ENCODE measurements at regions not wholly inside any gene's neighbourhood (a gene's known extent, or its start where the extent isn't known, plus 50 kb on each side); places are given as distances from the start of the nearest gene placed in this dataset.
A peak's percentile ranks its signal among the peaks of the same experiment; 100 is the strongest.

- TF ChIP-seq CTCF (conservative IDR thresholded peaks at IDR 0.05; ENCODE audit: low read depth, low read length): no peak
- no peak overlapping the region for H3K4me3 ChIP-seq (ENCODE audit: low read depth, low read length)
- no peak for DNase-seq (ENCODE audit: low read depth)
These were observed 66.6 kb upstream of the LIMCH1 start for GRCh38 chr4:41471126-41472071.

GRCh38 chr4:41472081-41472480 lies 65.9 kb upstream of the LIMCH1 start:
- TF ChIP-seq CTCF (conservative IDR thresholded peaks at IDR 0.05; ENCODE audit: low read depth, low read length): no peak
- no peak overlapping the region for H3K4me3 ChIP-seq (ENCODE audit: low read depth, low read length)
- DNase-seq (ENCODE audit: low read depth): no peak

GRCh38 chr4:41473176-41473575 lies 64.8 kb upstream of the LIMCH1 start:
- DNase-seq (ENCODE audit: low read depth): no peak
- no peak overlapping the region for H3K4me3 ChIP-seq (ENCODE audit: low read depth, low read length)
- no peak for TF ChIP-seq CTCF (conservative IDR thresholded peaks at IDR 0.05; ENCODE audit: low read depth, low read length)

- no peak for TF ChIP-seq CTCF (conservative IDR thresholded peaks at IDR 0.05; ENCODE audit: low read depth, low read length)
- peak; percentile 38 for DNase-seq (ENCODE audit: low read depth)
- no peak overlapping the region for H3K4me3 ChIP-seq (ENCODE audit: low read depth, low read length)
These were observed 62.6 kb upstream of the LIMCH1 start for GRCh38 chr4:41475402-41475801.

- no peak overlapping the region for H3K4me3 ChIP-seq (ENCODE audit: low read depth, low read length)
- DNase-seq (ENCODE audit: low read depth): no peak
- no peak for TF ChIP-seq CTCF (conservative IDR thresholded peaks at IDR 0.05; ENCODE audit: low read depth, low read length)
These were observed 61.6 kb upstream of the LIMCH1 start for GRCh38 chr4:41476310-41476885.

GRCh38 chr4:41477181-41477905 lies 60.6 kb upstream of the LIMCH1 start:
- no peak for DNase-seq (ENCODE audit: low read depth)
- no peak overlapping the region for H3K4me3 ChIP-seq (ENCODE audit: low read depth, low read length)
- no peak for TF ChIP-seq CTCF (conservative IDR thresholded peaks at IDR 0.05; ENCODE audit: low read depth, low read length)
